OCI-LY1 (cell line): ENCODE measurements at regions not wholly inside any gene's neighbourhood (a gene's known extent, or its start where the extent isn't known, plus 50 kb on each side); places are given as distances from the start of the nearest gene placed in this dataset.

Source experiments
- CTCF ChIP-seq: fragments of 200-600 bp; sonication (generic), shearing (Covaris generic); IDR thresholded peaks from 2 replicates; pipeline ENCODE4 v1.5.1; 2017; ENCODE audit warnings: mild to moderate bottlenecking, antibody characterized with exemption, low read length, moderate library complexity, mixed read lengths
- EZH2 ChIP-seq: fragments of 200-600 bp; sonication (generic), shearing (Covaris generic); IDR thresholded peaks from 2 replicates; pipeline ENCODE4 v1.8.0; 2017; ENCODE audit warnings: borderline replicate concordance, mixed run types, mild to moderate bottlenecking, antibody characterized with exemption, low read length, moderate library complexity, mixed read lengths

GRCh38 chr19:28883241-28883693, 329.7 kb downstream of the UQCRFS1 start:
- TF ChIP-seq CTCF (no peak), EZH2 (no peak)
